DND-41 (cell line): ENCODE measurements at regions not wholly inside any gene's neighbourhood (a gene's known extent, or its start where the extent isn't known, plus 50 kb on each side); places are given as distances from the start of the nearest gene placed in this dataset.

Source experiments
- ATAC-seq: fragments of 200-7000 bp; cut with Tn5 transposase; 3 replicates; pipeline ENCODE4 v1.9.1; 2021; ENCODE audit warnings: low read depth; ENCODE audit not compliant: insufficient read depth
- DNase-seq: peaks from one replicate; pipeline ENCODE4 v3.0.0-alpha.2; 2020
- H2AFZ ChIP-seq: 2 replicates; pipeline ENCODE4 v1.6.0; 2012; ENCODE audit warnings: low read depth, low read length
- H3K27ac ChIP-seq: 2 replicates; pipeline ENCODE4 v1.5.1; 2012; ENCODE audit warnings: low read length, inconsistent platforms
- H3K27me3 ChIP-seq: fragments of 200-600 bp; sonication (generic); 2 replicates; pipeline ENCODE4 v1.6.0; 2012; ENCODE audit warnings: low read length, mild to moderate bottlenecking, inconsistent platforms; ENCODE audit not compliant: insufficient read depth, poor library complexity
- H3K36me3 ChIP-seq: 2 replicates; pipeline ENCODE4 v1.5.1; 2012; ENCODE audit warnings: low read length, inconsistent platforms; ENCODE audit not compliant: insufficient read depth
- H3K4me1 ChIP-seq: 2 replicates; pipeline ENCODE4 v1.5.1; 2012; ENCODE audit warnings: mild to moderate bottlenecking, low read length; ENCODE audit not compliant: insufficient read depth
- H3K4me2 ChIP-seq: 2 replicates; pipeline ENCODE4 v1.6.0; 2012; ENCODE audit warnings: mild to moderate bottlenecking, moderate library complexity, low read length, inconsistent platforms; ENCODE audit not compliant: insufficient read depth
- H3K4me3 ChIP-seq, 2 experiments: fragments of 200-600 bp in 1 of 2; shearing (Covaris generic) in 1 of 2; 2 replicates each; pipeline ENCODE4 v1.5.1; 2012 to 2016; ENCODE audit warnings: inconsistent platforms in 2 of 2, low read length in 2 of 2, mild to moderate bottlenecking in 2 of 2, low read depth in 1 of 2, moderate library complexity in 1 of 2
- H3K79me2 ChIP-seq: 2 replicates; pipeline ENCODE4 v1.6.0; 2012; ENCODE audit warnings: low read length, inconsistent platforms; ENCODE audit not compliant: insufficient read depth
- H3K9ac ChIP-seq: 2 replicates; pipeline ENCODE4 v1.6.0; 2012; ENCODE audit warnings: low read depth, mild to moderate bottlenecking, inconsistent platforms, low read length, moderate library complexity
- H3K9me3 ChIP-seq: 2 replicates; pipeline ENCODE4 v1.5.1; 2012; ENCODE audit warnings: low read length, moderate library complexity, mild to moderate bottlenecking, inconsistent platforms; ENCODE audit not compliant: insufficient read depth, severe bottlenecking
- H4K20me1 ChIP-seq: 2 replicates; pipeline ENCODE4 v1.6.0; 2012; ENCODE audit warnings: low read length; ENCODE audit not compliant: insufficient read depth
- CTCF ChIP-seq: IDR thresholded peaks from 2 replicates; pipeline ENCODE4 v1.5.1; 2012; ENCODE audit warnings: borderline replicate concordance, low read length, moderate library complexity, mild to moderate bottlenecking; ENCODE audit not compliant: poor library complexity, severe bottlenecking; ENCODE audit errors: extremely low read depth
- EZH2 ChIP-seq: IDR thresholded peaks from 3 replicates; pipeline ENCODE4 v1.6.1; 2012; ENCODE audit warnings: borderline replicate concordance, low read depth, mild to moderate bottlenecking, moderate library complexity, low read length, inconsistent platforms; ENCODE audit not compliant: severe bottlenecking

- Histone ChIP-seq H3K36me3 (no peaks in the 10 kb centered on the region), H3K9me3 (no peaks in the 10 kb centered on the region), H3K9ac (no peak overlapping the region), H3K4me1 (peaks cover 17% of the 10 kb centered on the region), H3K27me3 (peaks cover 9% of the 10 kb centered on the region), H3K79me2 (no peaks in the 10 kb centered on the region), H2AFZ (no peak overlapping the region), H3K4me2 (no peak overlapping the region), H3K27ac (no peak overlapping the region), H4K20me1 (no peaks in the 10 kb centered on the region; the same call in 1 of the 2 replicates), H3K4me3 (no peak overlapping the region)
- DNase-seq = no peak
- ATAC-seq = no peak
- TF ChIP-seq CTCF (no peak), EZH2 (no peak)
Measured at GRCh38 chr6:110048221-110048875, 70.2 kb downstream of the GPR6 start.

- H3K4me3 ChIP-seq = no peak overlapping the region
- H2AFZ ChIP-seq = no peak overlapping the region
- no peak overlapping the region for H3K9ac ChIP-seq
Measured at GRCh38 chr6:110049696-110050439, 71.8 kb downstream of the GPR6 start.

More at GRCh38 chr6:110049696-110050439, 71.8 kb downstream of the GPR6 start:
- Histone ChIP-seq H3K4me2 (no peak overlapping the region), H3K36me3 (no peaks in the 10 kb centered on the region), H3K79me2 (no peaks in the 10 kb centered on the region), H3K9me3 (no peaks in the 10 kb centered on the region), H3K27me3 (peaks cover 13% of the 10 kb centered on the region), H4K20me1 (no peaks in the 10 kb centered on the region; the same call in 1 of the 2 replicates), H3K4me1 (peaks cover 5% of the 10 kb centered on the region; the same call in 1 of the 2 replicates), H3K27ac (no peak overlapping the region)
- TF ChIP-seq CTCF = no peak
- TF ChIP-seq EZH2 = no peak
- ATAC-seq = no peak
- DNase-seq = no peak
